GM19239 (cell line): ENCODE measurements at regions not wholly inside any gene's neighbourhood (a gene's known extent, or its start where the extent isn't known, plus 50 kb on each side); places are given as distances from the start of the nearest gene placed in this dataset.

ENCODE experiments used
- DNase-seq: peaks from one replicate; pipeline ENCODE4 v3.0.0; 2011; ENCODE audit warnings: low spot score; ENCODE audit not compliant: insufficient read length
- FAIRE-seq: peaks from 2 replicates; lab custom pipeline; 2011; peaks lifted over from hg19 to GRCh38; lab: Jason Lieb, UNC

- DNase-seq (no peak), FAIRE-seq (no peak)
These were observed 91.6 kb downstream of the FAT3 start for GRCh38 chr11:92316106-92316809.

GRCh38 chr11:92317222-92317621 lies 92.6 kb downstream of the FAT3 start:
- FAIRE-seq (no peak), DNase-seq (no peak)

GRCh38 chr11:92317721-92318120 lies 93.1 kb downstream of the FAT3 start:
- DNase-seq = no peak

GRCh38 chr11:92322225-92322624 lies 97.6 kb downstream of the FAT3 start:
- DNase-seq (no peak), FAIRE-seq (no peak)

More at GRCh38 chr11:92317721-92318120, 93.1 kb downstream of the FAT3 start:
- FAIRE-seq = no peak

GRCh38 chr11:92324890-92325289 lies 100.3 kb downstream of the FAT3 start:
- no peak for DNase-seq
- no peak for FAIRE-seq

GRCh38 chr11:92325416-92325815 lies 100.8 kb downstream of the FAT3 start:
- DNase-seq = no peak
- FAIRE-seq = no peak

GRCh38 chr11:92329137-92329536 lies 104.5 kb downstream of the FAT3 start:
- no peak for FAIRE-seq
- DNase-seq = no peak

GRCh38 chr11:92329646-92330045 lies 105.0 kb downstream of the FAT3 start:
- DNase-seq = no peak
- no peak for FAIRE-seq

- FAIRE-seq (no peak), DNase-seq (no peak)
These were observed 105.5 kb downstream of the FAT3 start for GRCh38 chr11:92330114-92330513.

- DNase-seq = no peak
- no peak for FAIRE-seq
These were observed 108.4 kb downstream of the FAT3 start for GRCh38 chr11:92332986-92333385.

- no peak for FAIRE-seq
- DNase-seq = no peak
These were observed 116.2 kb downstream of the FAT3 start for GRCh38 chr11:92340839-92341238.

GRCh38 chr11:92342034-92342720 lies 117.6 kb downstream of the FAT3 start:
- no peak for DNase-seq
- no peak for FAIRE-seq

GRCh38 chr11:92342886-92343285 lies 118.3 kb downstream of the FAT3 start:
- DNase-seq (no peak), FAIRE-seq (no peak)

- FAIRE-seq (no peak), DNase-seq (no peak)
These were observed 121.6 kb downstream of the FAT3 start for GRCh38 chr11:92346220-92346619.

GRCh38 chr11:92347454-92347853 lies 122.8 kb downstream of the FAT3 start:
- no peak for DNase-seq
- FAIRE-seq = no peak

GRCh38 chr11:92349486-92350156 lies 125.0 kb downstream of the FAT3 start:
- DNase-seq = no peak
- FAIRE-seq = no peak

GRCh38 chr11:92357344-92357743 lies 132.7 kb downstream of the FAT3 start:
- FAIRE-seq = no peak
- no peak for DNase-seq

- DNase-seq (no peak), FAIRE-seq (no peak)
These were observed 133.2 kb downstream of the FAT3 start for GRCh38 chr11:92357841-92358240.

GRCh38 chr11:92361551-92361950 lies 136.9 kb downstream of the FAT3 start:
- FAIRE-seq (no peak), DNase-seq (no peak)

GRCh38 chr11:92362989-92363388 lies 138.4 kb downstream of the FAT3 start:
- DNase-seq (no peak), FAIRE-seq (no peak)

- DNase-seq = no peak
- FAIRE-seq = no peak
These were observed 139.6 kb downstream of the FAT3 start for GRCh38 chr11:92364177-92364576.
